T-helper 1 cell treated with Interleukin-12 subunit alpha and Interleukin-12 subunit beta and Interleukin-4 antibody, amounts not matched to agents 30 μg/mL and 1 μg/mL, for 36 hours (primary cell): ENCODE measurements at regions not wholly inside any gene's neighbourhood (a gene's known extent, or its start where the extent isn't known, plus 50 kb on each side); places are given as distances from the start of the nearest gene placed in this dataset.

Experiments
- H3K27ac Mint-ChIP-seq: one replicate; pipeline ENCODE4 v1.8.0; 2021; ENCODE audit warnings: mild to moderate bottlenecking, mixed read lengths
- H3K27me3 Mint-ChIP-seq: one replicate; pipeline ENCODE4 v1.8.0; 2021; ENCODE audit warnings: low read depth, mixed read lengths
- H3K36me3 Mint-ChIP-seq: one replicate; pipeline ENCODE4 v1.8.0; 2021; ENCODE audit warnings: low read depth, mixed read lengths
- H3K4me1 Mint-ChIP-seq: one replicate; pipeline ENCODE4 v1.8.0; 2021; ENCODE audit warnings: low read depth, mixed read lengths
- H3K4me3 Mint-ChIP-seq: one replicate; pipeline ENCODE4 v1.8.0; 2021; ENCODE audit warnings: mild to moderate bottlenecking, moderate library complexity, mixed read lengths
- H3K9me3 Mint-ChIP-seq: one replicate; pipeline ENCODE4 v1.8.0; 2021; ENCODE audit warnings: mixed read lengths

GRCh38 chr9:13386935-13387733 lies 107.6 kb upstream of the MPDZ start:
- no peak overlapping the region for H3K4me3 Mint-ChIP-seq
- H3K36me3 Mint-ChIP-seq = no peaks in the 10 kb centered on the region
- H3K4me1 Mint-ChIP-seq = no peaks in the 10 kb centered on the region
- H3K9me3 Mint-ChIP-seq = peaks cover 34% of the 10 kb centered on the region
- no peaks in the 10 kb centered on the region for H3K27me3 Mint-ChIP-seq
- H3K27ac Mint-ChIP-seq = no peak overlapping the region

- Mint-ChIP-seq H3K27me3 (no peaks in the 10 kb centered on the region), H3K36me3 (no peaks in the 10 kb centered on the region), H3K4me3 (no peak overlapping the region), H3K9me3 (peaks cover 31% of the 10 kb centered on the region), H3K4me1 (no peaks in the 10 kb centered on the region), H3K27ac (no peak overlapping the region)
These were observed 106.8 kb upstream of the MPDZ start for GRCh38 chr9:13386316-13386715.

- H3K4me1 Mint-ChIP-seq = no peaks in the 10 kb centered on the region
- no peak overlapping the region for H3K4me3 Mint-ChIP-seq
- no peaks in the 10 kb centered on the region for H3K27me3 Mint-ChIP-seq
- no peaks in the 10 kb centered on the region for H3K36me3 Mint-ChIP-seq
- peaks cover 25% of the 10 kb centered on the region for H3K9me3 Mint-ChIP-seq
- H3K27ac Mint-ChIP-seq = no peak overlapping the region
These were observed 104.4 kb upstream of the MPDZ start for GRCh38 chr9:13383855-13384254.

GRCh38 chr9:13383216-13383615 lies 103.7 kb upstream of the MPDZ start:
- Mint-ChIP-seq H3K9me3 (peaks cover 25% of the 10 kb centered on the region), H3K27me3 (no peaks in the 10 kb centered on the region), H3K36me3 (no peaks in the 10 kb centered on the region), H3K4me1 (no peaks in the 10 kb centered on the region), H3K27ac (no peak overlapping the region), H3K4me3 (no peak overlapping the region)

- Mint-ChIP-seq H3K36me3 (no peaks in the 10 kb centered on the region), H3K27ac (no peak overlapping the region), H3K4me3 (no peak overlapping the region), H3K4me1 (no peaks in the 10 kb centered on the region), H3K9me3 (peaks cover 22% of the 10 kb centered on the region), H3K27me3 (no peaks in the 10 kb centered on the region)
These were observed 103.1 kb upstream of the MPDZ start for GRCh38 chr9:13382595-13382994.

GRCh38 chr9:13380903-13381302 lies 101.4 kb upstream of the MPDZ start:
- H3K9me3 Mint-ChIP-seq = peaks cover 16% of the 10 kb centered on the region
- no peaks in the 10 kb centered on the region for H3K36me3 Mint-ChIP-seq
- no peaks in the 10 kb centered on the region for H3K27me3 Mint-ChIP-seq
- no peak overlapping the region for H3K27ac Mint-ChIP-seq
- H3K4me3 Mint-ChIP-seq = no peak overlapping the region
- H3K4me1 Mint-ChIP-seq = no peaks in the 10 kb centered on the region

GRCh38 chr9:13378154-13378553 lies 98.7 kb upstream of the MPDZ start:
- Mint-ChIP-seq H3K4me3 (no peak overlapping the region), H3K27me3 (no peaks in the 10 kb centered on the region), H3K27ac (no peak overlapping the region), H3K9me3 (peaks cover 6% of the 10 kb centered on the region), H3K4me1 (no peaks in the 10 kb centered on the region), H3K36me3 (no peaks in the 10 kb centered on the region)

- H3K4me1 Mint-ChIP-seq = no peaks in the 10 kb centered on the region
- H3K27ac Mint-ChIP-seq = no peak overlapping the region
- H3K27me3 Mint-ChIP-seq = no peaks in the 10 kb centered on the region
- H3K9me3 Mint-ChIP-seq = peaks cover 6% of the 10 kb centered on the region
- no peak overlapping the region for H3K4me3 Mint-ChIP-seq
- no peaks in the 10 kb centered on the region for H3K36me3 Mint-ChIP-seq
These were observed 97.9 kb upstream of the MPDZ start for GRCh38 chr9:13377171-13377925.

- Mint-ChIP-seq H3K9me3 (no peaks in the 10 kb centered on the region), H3K27me3 (no peaks in the 10 kb centered on the region), H3K4me3 (no peak overlapping the region), H3K27ac (no peak overlapping the region), H3K4me1 (no peaks in the 10 kb centered on the region), H3K36me3 (no peaks in the 10 kb centered on the region)
These were observed 93.0 kb upstream of the MPDZ start for GRCh38 chr9:13372510-13372909.

GRCh38 chr9:13369431-13369830 lies 89.9 kb upstream of the MPDZ start:
- H3K9me3 Mint-ChIP-seq = no peaks in the 10 kb centered on the region

GRCh38 chr9:13367784-13368183 lies 88.3 kb upstream of the MPDZ start:
- H3K36me3 Mint-ChIP-seq = no peaks in the 10 kb centered on the region
- no peak overlapping the region for H3K27ac Mint-ChIP-seq
- no peak overlapping the region for H3K4me3 Mint-ChIP-seq

More at GRCh38 chr9:13369431-13369830, 89.9 kb upstream of the MPDZ start:
- H3K4me3 Mint-ChIP-seq = no peak overlapping the region
- no peaks in the 10 kb centered on the region for H3K27me3 Mint-ChIP-seq
- H3K4me1 Mint-ChIP-seq = no peaks in the 10 kb centered on the region
- H3K36me3 Mint-ChIP-seq = no peaks in the 10 kb centered on the region
- no peak overlapping the region for H3K27ac Mint-ChIP-seq

GRCh38 chr9:13364271-13365000 lies 84.9 kb upstream of the MPDZ start:
- Mint-ChIP-seq H3K36me3 (no peaks in the 10 kb centered on the region), H3K4me1 (no peaks in the 10 kb centered on the region), H3K27ac (no peak overlapping the region), H3K27me3 (no peaks in the 10 kb centered on the region), H3K4me3 (no peak overlapping the region), H3K9me3 (peaks cover 3% of the 10 kb centered on the region)

More at GRCh38 chr9:13367784-13368183, 88.3 kb upstream of the MPDZ start:
- no peaks in the 10 kb centered on the region for H3K4me1 Mint-ChIP-seq
- H3K27me3 Mint-ChIP-seq = no peaks in the 10 kb centered on the region
- H3K9me3 Mint-ChIP-seq = no peaks in the 10 kb centered on the region

GRCh38 chr9:13361076-13361475 lies 81.6 kb upstream of the MPDZ start:
- Mint-ChIP-seq H3K4me3 (no peak overlapping the region), H3K27me3 (no peaks in the 10 kb centered on the region), H3K27ac (no peak overlapping the region), H3K4me1 (no peaks in the 10 kb centered on the region), H3K36me3 (no peaks in the 10 kb centered on the region), H3K9me3 (peaks cover 3% of the 10 kb centered on the region)

GRCh38 chr9:13360188-13360587 lies 80.7 kb upstream of the MPDZ start:
- H3K27me3 Mint-ChIP-seq = no peaks in the 10 kb centered on the region
- H3K9me3 Mint-ChIP-seq = peaks cover 3% of the 10 kb centered on the region
- H3K4me3 Mint-ChIP-seq = no peak overlapping the region
- no peak overlapping the region for H3K27ac Mint-ChIP-seq
- H3K36me3 Mint-ChIP-seq = no peaks in the 10 kb centered on the region
- H3K4me1 Mint-ChIP-seq = no peaks in the 10 kb centered on the region
